ENCODE measurements at regions not wholly inside any gene's neighbourhood (a gene's known extent, or its start where the extent isn't known, plus 50 kb on each side); places are given as distances from the start of the nearest gene placed in this dataset.

GRCh38 chr6:150713487-150713886 is 113.8 kb downstream of the PLEKHG1 start:
- Histone ChIP-seq H3K4me1 (replicated peaks in 1 of 4; ENCODE audit: control insufficient read depth in 3 of 4, insufficient read depth in 4 of 4, low read length in 3 of 4) (peaks cover 0 to 6% (median under 1%) of the 10 kb centered on the region in 4 experiments; a peak in 2 of 7 replicates), H2BK15ac (ENCODE audit: low read length) (no peak overlapping the region), H3K79me1 (ENCODE audit: low read depth, low read length) (no peaks in the 10 kb centered on the region), H3K56ac (replicated peaks; ENCODE audit: insufficient read length, low read depth, low read length) (no peak overlapping the region), H3K18ac (ENCODE audit: extremely low read depth, low read length) (0 out of 2 replicates have a peak overlapping the region, but pooled peaks have one; percentile 48), H3K23ac (ENCODE audit: insufficient read length) (no peak overlapping the region), H3K4ac (replicated peaks; ENCODE audit: insufficient read length, low read depth, low read length) (no peak overlapping the region), H3K14ac (ENCODE audit: insufficient read length) (no peak overlapping the region), H3K9me3 (ENCODE audit: insufficient read depth in 2 of 2, low read depth in 1 of 2, low read length in 1 of 2) (no peaks in the 10 kb centered on the region), H3K4me3 (ENCODE audit: extremely low read depth in 1 of 4, insufficient read depth in 2 of 4, low read depth in 3 of 4, low read length in 4 of 4) (no peak overlapping the region), H2AK5ac (ENCODE audit: low read depth, low read length) (no peak overlapping the region), H2BK5ac (ENCODE audit: low read depth, low read length) (no peak overlapping the region), H4K8ac (ENCODE audit: extremely low read depth, insufficient read depth, low read length) (no peak overlapping the region), H3K9ac (replicated peaks in 1 of 4; ENCODE audit: extremely low read depth in 1 of 4, low read depth in 3 of 4, low read length in 3 of 4) (no peak overlapping the region), H4K20me1 (replicated peaks in 1 of 2; ENCODE audit: control insufficient read depth in 1 of 2, insufficient read depth in 2 of 2, low read length in 2 of 2) (no peaks in the 10 kb centered on the region), H2BK12ac (ENCODE audit: low read depth, low read length) (no peak overlapping the region), H4K5ac (ENCODE audit: insufficient read length, low read depth, low read length) (no peak overlapping the region), H2BK120ac (replicated peaks; ENCODE audit: low read depth, low read length) (no peak overlapping the region), H3K27ac (ENCODE audit: low read depth, low read length) (no peak overlapping the region), H3K36me3 (ENCODE audit: control insufficient read depth in 2 of 4, insufficient read depth in 4 of 4, low read length in 3 of 4) (no peaks in the 10 kb centered on the region), H2AFZ (ENCODE audit: low read length) (no peak overlapping the region), H4K91ac (replicated peaks; ENCODE audit: insufficient read length, low read length) (no peak overlapping the region), H3K27me3 (replicated peaks in 1 of 4; ENCODE audit: control insufficient read depth in 3 of 4, extremely low read depth in 1 of 4, insufficient read depth in 3 of 4, low read length in 3 of 4) (no peaks in the 10 kb centered on the region), H3K4me2 (ENCODE audit: insufficient read depth in 1 of 2, low read depth in 2 of 2, low read length in 2 of 2) (no peak overlapping the region), H3K23me2 (ENCODE audit: low read depth, low read length) (no peaks in the 10 kb centered on the region), H3K79me2 (ENCODE audit: control insufficient read depth in 1 of 2, insufficient read depth in 2 of 2, low read length in 2 of 2) (no peaks in the 10 kb centered on the region), H2BK20ac (ENCODE audit: low read length) (no peak overlapping the region)
- no peak for FAIRE-seq
- no peak for DNase-seq (ENCODE audit: low read depth in 1 of 2, low spot score in 2 of 2)
- ChIA-PET CTCF (ENCODE audit: partially characterized antibody) (interaction anchor here (0.7 to 2.1 kb wide), 4 partner anchors 9 to 295 kb away, joined by 3 to 5 read pairs (median 4); no protein-coding TSS in a partner anchor), POLR2A (ENCODE audit: partially characterized antibody) (no interaction called here)
- 86% methylated on average over 2 of the region's 2 CpGs; no CpG with 5 or more reads in 1 of the 2 experiments for WGBS, 2 experiments (ENCODE audit: extremely low coverage in 1 of 2, insufficient coverage in 1 of 2, insufficient read length in 1 of 2, insufficient replicate concordance in 2 of 2, low coverage in 1 of 2, low lambda C conversion rate in 2 of 2, missing lambda C conversion rate in 1 of 2)
- TF ChIP-seq CEBPB (IDR thresholded peaks at IDR 0.05; ENCODE audit: low read depth, low read length) (no peak), SIX5 (IDR thresholded peaks at IDR 0.05; ENCODE audit: low read depth, low read length) (no peak), BCL11A (IDR thresholded peaks at IDR 0.05; ENCODE audit: low read depth in 2 of 2, low read length in 2 of 2) (no peak), TAF1 (IDR thresholded peaks at IDR 0.05; ENCODE audit: low read depth, low read length) (no peak), RBBP5 (IDR thresholded peaks at IDR 0.05; ENCODE audit: borderline replicate concordance, low read depth, low read length) (no peak), GABPA (IDR thresholded peaks at IDR 0.05; ENCODE audit: borderline replicate concordance, insufficient read depth, low read length) (no peak)
- TF ChIP-seq, protein P1, sequence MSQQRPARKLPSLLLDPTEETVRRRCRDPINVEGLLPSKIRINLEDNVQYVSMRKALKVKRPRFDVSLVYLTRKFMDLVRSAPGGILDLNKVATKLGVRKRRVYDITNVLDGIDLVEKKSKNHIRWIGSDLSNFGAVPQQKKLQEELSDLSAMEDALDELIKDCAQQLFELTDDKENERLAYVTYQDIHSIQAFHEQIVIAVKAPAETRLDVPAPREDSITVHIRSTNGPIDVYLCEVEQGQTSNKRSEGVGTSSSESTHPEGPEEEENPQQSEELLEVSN (IDR thresholded peaks at IDR 0.05): no peak

All from H1 (cell line).